Activated T-cell treated with anti-CD3 and anti-CD28 coated beads, Interleukin-2, amount 50 U/mL, for 72 hours (primary cell): ENCODE measurements at regions not wholly inside any gene's neighbourhood (a gene's known extent, or its start where the extent isn't known, plus 50 kb on each side); places are given as distances from the start of the nearest gene placed in this dataset.

ENCODE experiments used
- ATAC-seq, 2 donors: fragments of 150-1000 bp; cut with Tn5 transposase; replicated peaks in 1 of 2; 2 replicates each; pipeline ENCODE4 v1.10.0; 2021; ENCODE audit warnings: moderate library complexity in 2 of 2, mild to moderate bottlenecking in 1 of 2
- DNase-seq, 2 donors: peaks; one replicate each; pipeline ENCODE4 v3.0.0; 2021 to 2022; ENCODE audit warnings: mixed read lengths in 1 of 2
- H3K27ac Mint-ChIP-seq: one replicate; pipeline ENCODE4 v1.8.0; 2022; ENCODE audit warnings: mild to moderate bottlenecking, moderate library complexity, mixed read lengths
- H3K27me3 Mint-ChIP-seq: one replicate; pipeline ENCODE4 v1.8.0; 2022; ENCODE audit warnings: low read depth, mixed read lengths
- H3K36me3 Mint-ChIP-seq, 2 donors: one replicate each; pipeline ENCODE4 v1.8.0; 2022; ENCODE audit warnings: mixed read lengths in 2 of 2, mild to moderate bottlenecking in 1 of 2; ENCODE audit not compliant: insufficient read depth in 2 of 2
- H3K4me1 Mint-ChIP-seq: one replicate; pipeline ENCODE4 v1.8.0; 2022; ENCODE audit warnings: low read depth, mixed read lengths
- H3K4me3 Mint-ChIP-seq, 2 donors: one replicate each; pipeline ENCODE4 v1.8.0; 2022; ENCODE audit warnings: mild to moderate bottlenecking in 2 of 2, mixed read lengths in 2 of 2, moderate library complexity in 2 of 2
- H3K9me3 Mint-ChIP-seq, 2 donors: one replicate each; pipeline ENCODE4 v1.8.0; 2022; ENCODE audit warnings: mixed read lengths in 2 of 2

DNA sequence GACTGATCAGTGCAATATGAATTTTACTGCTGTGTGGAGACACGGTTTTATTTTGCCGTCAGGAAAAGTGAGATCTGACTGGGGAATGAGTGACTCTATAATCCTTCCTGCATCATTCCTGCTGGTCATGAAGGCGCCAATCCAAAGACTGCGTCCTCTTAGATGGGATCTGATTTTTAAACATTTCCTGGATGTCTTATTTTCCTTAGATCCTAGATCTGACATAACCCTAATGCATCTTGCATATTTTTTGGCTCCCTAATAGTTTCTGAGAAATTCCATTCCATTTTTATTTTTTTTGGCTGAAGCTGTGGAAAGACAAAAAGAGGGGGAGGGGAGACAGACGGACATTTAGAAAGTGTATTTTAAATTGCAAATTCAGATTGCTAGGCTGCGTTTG lies 454.9 kb upstream of the FAT1 start:
- H3K4me3 Mint-ChIP-seq = no peak overlapping the region
- H3K36me3 Mint-ChIP-seq = no peaks in the 10 kb centered on the region
- no peaks in the 10 kb centered on the region for H3K4me1 Mint-ChIP-seq
- ATAC-seq (no peak), DNase-seq (no peak)
- no peak overlapping the region for H3K27ac Mint-ChIP-seq
- no peaks in the 10 kb centered on the region for H3K27me3 Mint-ChIP-seq
- H3K9me3 Mint-ChIP-seq = peaks cover 8 to 11% of the 10 kb centered on the region in 2 donors

DNA sequence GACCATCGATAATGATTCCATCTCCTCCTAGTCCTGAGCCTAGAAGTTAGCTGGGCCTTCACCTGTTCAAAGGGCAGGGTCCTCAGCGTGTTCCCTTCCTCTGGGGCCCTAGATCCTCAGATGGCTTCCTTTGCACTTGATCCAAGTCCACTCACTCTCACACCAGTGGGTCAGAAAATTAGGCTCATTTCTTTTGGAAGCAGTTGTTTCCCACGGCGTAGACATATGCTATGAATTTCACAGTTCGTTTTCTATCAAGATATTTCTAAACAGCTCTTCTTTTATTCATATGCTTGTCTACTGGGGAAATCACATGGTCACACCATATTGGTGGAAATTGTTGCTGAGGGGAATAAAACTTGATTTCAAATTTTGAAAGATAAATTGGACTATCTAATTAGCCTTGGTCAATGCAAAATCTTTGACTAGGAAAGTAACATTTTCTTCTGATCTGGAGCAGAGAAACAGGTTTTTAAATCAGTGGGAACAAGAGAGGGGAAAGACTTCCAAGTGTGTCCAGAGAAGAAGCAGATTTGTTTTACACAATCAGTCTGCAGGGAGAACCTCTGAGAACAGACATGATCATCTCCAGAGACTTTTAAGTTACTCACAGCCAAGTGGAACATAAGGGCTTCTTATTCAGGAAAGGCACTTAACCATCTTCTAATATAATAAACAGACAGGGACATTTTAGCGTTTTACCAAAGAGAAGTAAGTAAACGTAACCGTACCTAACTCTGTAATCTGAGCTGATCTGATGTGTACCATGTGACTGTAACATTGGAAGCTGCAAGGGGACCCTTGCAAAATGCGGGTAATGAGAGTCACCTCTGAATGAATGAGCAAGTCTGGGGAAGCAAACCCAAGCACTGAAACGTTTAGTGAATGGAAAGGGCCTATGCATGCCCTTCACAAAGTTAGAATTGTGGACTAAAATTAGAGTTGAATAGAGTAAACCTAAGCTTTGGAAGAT lies 455.7 kb upstream of the FAT1 start:
- H3K4me3 Mint-ChIP-seq = no peak overlapping the region
- ATAC-seq (no peak), DNase-seq (no peak)
- H3K4me1 Mint-ChIP-seq = no peaks in the 10 kb centered on the region
- H3K27ac Mint-ChIP-seq = no peak overlapping the region
- H3K36me3 Mint-ChIP-seq = no peaks in the 10 kb centered on the region
- no peaks in the 10 kb centered on the region for H3K27me3 Mint-ChIP-seq
- H3K9me3 Mint-ChIP-seq = peaks cover 2 to 4% of the 10 kb centered on the region in 2 donors

DNA sequence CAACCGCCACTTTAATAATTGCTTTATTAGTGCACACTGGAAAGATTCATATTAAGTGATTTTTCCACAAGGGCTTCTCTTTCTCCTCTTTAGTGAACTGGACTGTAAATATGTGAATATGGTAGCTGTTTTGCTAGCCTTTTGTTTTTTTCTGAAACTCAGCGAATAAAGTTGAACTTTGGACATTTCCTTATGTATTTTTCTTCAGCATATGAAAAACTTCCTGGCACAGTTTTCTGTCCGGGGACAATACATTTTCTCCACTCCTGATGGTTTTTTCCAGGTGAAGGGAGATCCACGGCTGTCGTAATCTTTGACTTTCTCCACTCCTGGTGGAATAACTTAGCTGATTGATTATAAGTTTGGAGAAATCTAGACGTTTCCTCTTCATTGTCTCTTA lies 457.4 kb upstream of the FAT1 start:
- Mint-ChIP-seq H3K27me3 (no peaks in the 10 kb centered on the region), H3K27ac (no peak overlapping the region), H3K4me1 (no peaks in the 10 kb centered on the region), H3K36me3 (no peaks in the 10 kb centered on the region), H3K4me3 (no peak overlapping the region), H3K9me3 (peaks cover 0 to 4% of the 10 kb centered on the region in 2 donors)
- ATAC-seq (no peak), DNase-seq (no peak)

DNA sequence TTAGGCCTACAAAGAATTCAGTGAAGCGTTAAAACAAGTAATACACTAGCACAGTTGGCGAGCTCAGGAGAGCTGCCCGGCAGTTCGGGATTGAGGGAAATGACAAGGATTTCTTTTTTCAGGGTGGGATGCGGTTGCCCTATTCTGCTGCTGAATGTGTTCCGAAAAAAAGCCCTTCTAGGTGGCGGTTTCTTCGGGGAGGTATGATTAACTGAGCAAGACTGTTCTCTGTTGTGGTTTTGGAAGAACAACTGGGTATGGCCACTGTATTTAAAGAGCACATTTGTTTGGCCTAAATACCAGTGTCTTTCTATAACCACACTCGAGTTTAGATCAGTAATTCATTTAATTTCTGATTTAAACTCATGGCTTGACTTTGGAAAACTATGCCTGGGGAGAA lies 459.7 kb upstream of the FAT1 start:
- no peaks in the 10 kb centered on the region for H3K27me3 Mint-ChIP-seq
- no peaks in the 10 kb centered on the region for H3K4me1 Mint-ChIP-seq
- peaks cover 0 to 6% of the 10 kb centered on the region in 2 donors for H3K9me3 Mint-ChIP-seq
- no peak overlapping the region for H3K4me3 Mint-ChIP-seq
- H3K27ac Mint-ChIP-seq = no peak overlapping the region
- no peak for ATAC-seq
- DNase-seq = no peak
- no peaks in the 10 kb centered on the region for H3K36me3 Mint-ChIP-seq

DNA sequence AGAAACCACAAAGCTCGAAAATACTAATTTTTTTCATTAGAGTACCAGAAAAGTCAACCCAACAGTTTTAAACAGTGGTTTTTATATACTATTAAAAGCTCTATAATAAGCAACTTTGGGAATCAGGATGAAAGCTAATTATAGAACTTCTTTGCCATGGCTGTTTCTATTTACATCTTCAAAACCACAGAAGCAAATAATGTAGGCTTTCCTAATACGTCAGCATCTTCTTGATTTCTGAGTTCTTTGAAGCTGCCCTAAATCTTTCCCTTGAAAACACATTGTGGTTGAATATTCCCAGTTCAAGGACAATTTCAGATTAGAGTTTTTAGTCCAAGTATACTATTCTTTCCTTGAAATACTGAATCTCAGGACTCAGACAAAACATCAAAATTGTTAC lies 460.2 kb upstream of the FAT1 start:
- DNase-seq = no peak
- H3K27ac Mint-ChIP-seq = no peak overlapping the region
- peaks cover 0 to 6% of the 10 kb centered on the region in 2 donors for H3K9me3 Mint-ChIP-seq
- no peak overlapping the region for H3K4me3 Mint-ChIP-seq
- H3K36me3 Mint-ChIP-seq = no peaks in the 10 kb centered on the region
- H3K27me3 Mint-ChIP-seq = no peaks in the 10 kb centered on the region
- H3K4me1 Mint-ChIP-seq = no peaks in the 10 kb centered on the region
- ATAC-seq = no peak

DNA sequence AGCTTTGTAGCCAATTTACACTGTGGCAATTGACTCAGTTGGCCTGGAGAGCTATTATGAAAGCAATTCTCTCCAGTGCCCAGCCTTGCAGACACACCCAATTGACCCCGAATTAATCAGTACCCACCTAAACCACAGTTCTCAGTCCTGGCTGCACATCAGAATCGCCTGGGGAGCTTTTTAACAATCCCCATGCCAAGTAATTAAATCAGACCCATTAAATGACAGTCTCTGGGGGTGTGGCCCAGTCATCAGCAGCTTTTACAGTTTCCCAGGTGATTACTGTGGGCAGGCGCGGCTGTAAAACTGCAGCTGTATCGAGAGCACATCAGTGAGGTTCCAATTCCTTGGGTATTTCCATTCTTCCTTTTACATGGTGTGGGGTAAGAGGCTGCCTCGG lies 460.9 kb upstream of the FAT1 start:
- Mint-ChIP-seq H3K27me3 (no peaks in the 10 kb centered on the region), H3K27ac (no peak overlapping the region), H3K4me3 (no peak overlapping the region), H3K9me3 (peaks cover 0 to 6% of the 10 kb centered on the region in 2 donors), H3K36me3 (no peaks in the 10 kb centered on the region), H3K4me1 (no peaks in the 10 kb centered on the region)
- DNase-seq = no peak
- no peak for ATAC-seq

DNA sequence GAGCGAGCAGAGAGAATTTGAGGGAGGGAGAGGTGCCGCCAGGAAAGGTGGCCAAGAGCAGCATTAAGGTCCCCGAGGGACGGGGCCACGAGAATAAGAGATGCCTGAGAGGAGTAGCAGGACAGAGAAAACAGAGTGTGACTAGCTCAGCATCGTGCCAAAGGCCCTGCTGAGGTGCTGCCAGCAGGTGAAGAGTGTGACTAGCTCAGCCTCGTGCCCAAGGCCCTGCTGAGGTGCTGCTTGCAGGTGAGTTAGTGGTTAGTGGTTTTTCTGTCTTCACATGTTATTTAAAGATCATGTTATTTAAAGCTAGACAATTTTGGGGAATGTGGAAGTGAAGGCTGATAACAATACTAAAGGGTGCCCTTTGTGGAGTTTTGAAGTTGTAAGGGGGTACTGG lies 464.5 kb upstream of the FAT1 start:
- Mint-ChIP-seq H3K36me3 (no peaks in the 10 kb centered on the region), H3K4me3 (no peak overlapping the region), H3K27ac (no peak overlapping the region), H3K9me3 (peaks cover 3 to 6% of the 10 kb centered on the region in 2 donors), H3K4me1 (no peaks in the 10 kb centered on the region), H3K27me3 (no peaks in the 10 kb centered on the region)
- no peak for ATAC-seq
- no peak for DNase-seq

DNA sequence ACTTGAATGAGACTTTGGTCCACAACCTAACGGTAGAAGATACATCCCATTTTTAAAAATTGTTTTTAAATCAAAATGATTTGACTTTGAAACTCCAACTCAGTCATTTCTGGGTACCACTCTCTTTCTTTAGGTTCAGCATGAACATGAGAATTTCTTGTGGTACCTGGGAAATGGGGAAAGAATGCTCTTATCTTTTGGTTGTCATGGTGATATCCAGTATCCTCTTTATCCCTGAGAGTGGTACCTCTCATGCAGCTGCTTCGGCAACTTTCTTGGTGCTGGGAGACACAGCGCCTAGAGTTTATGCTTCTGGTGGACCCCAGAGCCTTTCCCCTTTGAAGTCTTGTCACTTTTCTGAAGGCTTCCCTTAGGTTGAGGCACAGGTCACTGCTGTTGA lies 465.1 kb upstream of the FAT1 start:
- H3K27ac Mint-ChIP-seq = no peak overlapping the region
- H3K4me3 Mint-ChIP-seq = no peak overlapping the region
- no peaks in the 10 kb centered on the region for H3K4me1 Mint-ChIP-seq
- ATAC-seq (no peak), DNase-seq (no peak)
- no peaks in the 10 kb centered on the region for H3K27me3 Mint-ChIP-seq
- peaks cover 3 to 6% of the 10 kb centered on the region in 2 donors for H3K9me3 Mint-ChIP-seq
- no peaks in the 10 kb centered on the region for H3K36me3 Mint-ChIP-seq

DNA sequence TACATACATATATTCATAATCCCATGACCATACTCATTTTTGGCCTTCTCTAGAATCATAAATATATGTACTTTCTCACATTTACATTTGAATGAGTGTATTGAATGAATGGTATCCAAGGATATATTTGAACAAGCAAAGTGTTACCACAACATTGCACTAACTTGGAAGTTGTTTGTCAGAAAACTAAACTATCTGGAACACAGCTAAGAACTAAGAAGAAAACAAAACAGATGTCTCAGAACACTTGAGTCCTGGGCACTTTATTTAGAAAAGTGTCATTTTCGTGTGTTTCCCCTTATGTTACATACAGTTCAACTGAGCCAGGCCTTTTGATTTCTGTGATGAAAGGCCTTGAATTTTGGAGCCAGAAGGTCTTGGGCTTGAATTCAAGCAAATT lies 466.7 kb upstream of the FAT1 start:
- H3K4me3 Mint-ChIP-seq = no peak overlapping the region
- no peak for ATAC-seq
- no peaks in the 10 kb centered on the region for H3K4me1 Mint-ChIP-seq
- H3K27me3 Mint-ChIP-seq = no peaks in the 10 kb centered on the region
- H3K36me3 Mint-ChIP-seq = peaks cover 0 to 2% of the 10 kb centered on the region in 2 donors
- peaks cover 4 to 5% of the 10 kb centered on the region in 2 donors for H3K9me3 Mint-ChIP-seq
- H3K27ac Mint-ChIP-seq = no peak overlapping the region
- DNase-seq = no peak

DNA sequence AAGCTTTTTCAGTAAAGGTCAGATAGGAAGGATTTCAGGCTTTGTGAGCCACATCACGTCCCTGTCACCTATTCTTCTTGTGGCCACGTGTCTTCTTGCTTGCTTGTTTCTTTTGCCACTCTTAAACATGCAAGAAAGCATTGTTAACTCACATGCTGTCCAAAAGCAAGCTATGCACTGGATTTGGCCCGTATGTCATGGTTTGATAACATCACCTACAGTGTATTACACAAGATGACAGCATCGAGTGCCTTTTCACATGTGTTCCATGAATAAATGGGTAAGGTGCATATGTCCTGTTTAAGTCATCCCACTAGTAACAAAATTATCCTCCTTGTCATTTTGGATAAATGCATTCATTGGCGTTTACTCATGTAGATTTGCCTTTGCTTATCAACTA lies 468.0 kb upstream of the FAT1 start:
- no peak for ATAC-seq
- H3K27ac Mint-ChIP-seq = no peak overlapping the region
- H3K4me3 Mint-ChIP-seq = no peak overlapping the region
- H3K4me1 Mint-ChIP-seq = no peaks in the 10 kb centered on the region
- peaks cover 0 to 2% of the 10 kb centered on the region in 2 donors for H3K36me3 Mint-ChIP-seq
- DNase-seq = no peak
- H3K27me3 Mint-ChIP-seq = no peaks in the 10 kb centered on the region
- peaks cover 5 to 6% of the 10 kb centered on the region in 2 donors for H3K9me3 Mint-ChIP-seq

DNA sequence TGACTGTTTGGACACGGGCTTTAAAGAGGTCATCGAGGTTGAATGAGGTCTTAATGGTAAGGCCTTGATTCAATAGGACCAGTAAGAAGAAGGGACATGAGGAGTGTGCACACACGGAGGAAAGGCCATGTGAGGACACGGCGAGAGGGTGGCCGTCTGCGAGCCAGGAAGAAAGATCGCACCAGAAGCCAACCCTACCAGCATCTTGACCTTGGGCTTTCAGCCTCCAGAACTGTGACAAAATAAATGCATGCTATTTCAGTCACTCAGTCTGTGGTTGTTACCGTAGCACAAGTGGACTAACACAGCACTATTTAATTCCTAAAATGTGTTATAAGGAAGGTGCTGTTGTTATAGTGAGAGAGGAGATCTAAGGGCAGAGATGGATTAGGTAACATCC lies 468.6 kb upstream of the FAT1 start:
- Mint-ChIP-seq H3K27me3 (no peaks in the 10 kb centered on the region), H3K27ac (no peak overlapping the region), H3K4me3 (no peak overlapping the region), H3K36me3 (peaks cover 0 to 2% of the 10 kb centered on the region in 2 donors), H3K4me1 (no peaks in the 10 kb centered on the region), H3K9me3 (peaks cover 5 to 6% of the 10 kb centered on the region in 2 donors)
- no peak for ATAC-seq
- DNase-seq = no peak

DNA sequence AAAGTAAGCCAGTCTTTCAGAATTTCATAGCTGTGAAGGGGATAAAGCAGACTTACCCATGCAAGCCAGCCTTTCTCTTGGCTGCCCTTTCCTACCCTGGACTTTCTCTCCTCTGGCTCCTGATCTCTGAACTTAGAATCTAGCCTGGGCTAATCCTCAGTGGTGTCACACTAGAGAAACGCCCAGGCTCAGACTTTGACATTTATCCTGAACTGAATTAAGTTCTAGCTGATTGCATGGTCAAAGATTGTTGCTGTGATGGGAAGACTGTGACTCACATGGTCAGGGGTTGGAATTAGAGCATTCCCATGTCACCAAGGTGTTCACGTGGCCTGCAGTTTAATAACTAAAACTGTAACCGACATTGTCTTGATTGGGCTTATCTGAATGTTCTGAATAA lies 469.5 kb upstream of the FAT1 start:
- peaks cover 4 to 5% of the 10 kb centered on the region in 2 donors for H3K9me3 Mint-ChIP-seq
- peaks cover 0 to 2% of the 10 kb centered on the region in 2 donors for H3K36me3 Mint-ChIP-seq
- no peak for ATAC-seq
- H3K4me1 Mint-ChIP-seq = no peaks in the 10 kb centered on the region
- H3K27ac Mint-ChIP-seq = no peak overlapping the region
- DNase-seq = no peak
- no peak overlapping the region for H3K4me3 Mint-ChIP-seq
- H3K27me3 Mint-ChIP-seq = no peaks in the 10 kb centered on the region

DNA sequence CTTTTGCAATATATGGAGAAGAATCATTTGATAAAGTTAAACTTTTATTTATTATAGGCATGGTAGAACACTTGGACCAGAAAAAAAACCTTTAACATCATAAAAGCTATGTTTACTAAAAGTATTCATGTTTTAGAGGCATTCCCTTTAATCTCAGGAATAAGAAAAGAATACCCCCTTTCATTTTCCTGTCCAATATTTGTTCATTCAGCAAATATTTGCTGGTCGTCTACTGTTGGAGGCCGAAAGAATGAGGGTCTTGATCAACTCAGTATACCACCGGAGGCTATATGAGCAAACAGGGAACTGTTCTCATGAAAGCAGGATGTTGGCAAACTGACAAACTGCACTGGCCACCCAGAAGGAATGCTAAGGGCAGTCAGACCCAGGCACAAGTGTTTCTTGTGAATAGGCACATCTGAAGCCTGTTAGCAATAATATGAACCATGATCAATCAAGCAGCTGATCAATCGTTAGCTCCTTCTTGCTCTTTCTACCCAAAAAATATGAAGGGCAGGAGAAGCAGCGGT lies 480.8 kb upstream of the FAT1 start:
- ATAC-seq (no peak), DNase-seq (no peak)
- Mint-ChIP-seq H3K4me3 (no peak overlapping the region), H3K36me3 (no peaks in the 10 kb centered on the region), H3K27me3 (no peaks in the 10 kb centered on the region), H3K9me3 (peaks cover 4% of the 10 kb centered on the region in 2 donors), H3K4me1 (no peaks in the 10 kb centered on the region), H3K27ac (no peak overlapping the region)

DNA sequence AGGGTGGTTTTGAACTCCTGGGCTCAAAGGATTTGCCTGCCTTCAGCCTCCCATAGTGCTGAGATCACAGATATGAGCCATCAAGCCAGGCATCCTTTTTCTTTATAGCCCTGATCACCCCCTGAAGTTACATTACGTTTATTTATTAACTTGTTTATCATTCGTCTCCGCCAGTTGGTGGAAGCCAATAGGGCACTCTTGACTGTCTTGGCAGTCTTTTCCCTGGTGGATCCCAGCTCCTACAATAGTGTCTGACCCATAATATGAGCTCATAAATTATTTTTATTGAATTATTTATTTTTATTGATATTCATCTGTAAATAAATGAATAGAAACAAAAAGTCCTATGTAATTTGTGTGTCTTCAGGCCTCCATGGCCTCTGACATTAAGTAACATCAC lies 484.3 kb upstream of the FAT1 start:
- no peak for ATAC-seq
- H3K4me1 Mint-ChIP-seq = no peaks in the 10 kb centered on the region
- no peak overlapping the region for H3K27ac Mint-ChIP-seq
- H3K9me3 Mint-ChIP-seq = peaks cover 7 to 10% of the 10 kb centered on the region in 2 donors
- no peak for DNase-seq
- no peak overlapping the region for H3K4me3 Mint-ChIP-seq
- H3K27me3 Mint-ChIP-seq = no peaks in the 10 kb centered on the region
- H3K36me3 Mint-ChIP-seq = no peaks in the 10 kb centered on the region
